ENCODE measurements at regions not wholly inside any gene's neighbourhood (a gene's known extent, or its start where the extent isn't known, plus 50 kb on each side); places are given as distances from the start of the nearest gene placed in this dataset.
A peak's percentile ranks its signal among the peaks of the same experiment; 100 is the strongest.

- no peak for DNase-seq (ENCODE audit: low spot score in 2 of 2, unreplicated experiment in 2 of 2)
- H3K27me3 Mint-ChIP-seq (ENCODE audit: low read depth): no peaks in the 10 kb centered on the region
- H3K9me3 Mint-ChIP-seq: no peaks in the 10 kb centered on the region
- H3K4me1 Mint-ChIP-seq: peaks cover 17% of the 10 kb centered on the region
- TF ChIP-seq CTCF (IDR thresholded peaks at IDR 0.05; ENCODE audit: unreplicated experiment): no peak
- H3K36me3 Mint-ChIP-seq: no peaks in the 10 kb centered on the region
- no peak overlapping the region for H3K4me3 Mint-ChIP-seq
- H3K27ac Mint-ChIP-seq: no peak overlapping the region
These were observed 53.1 kb upstream of the BCO1 start for GRCh38 chr16:81185416-81185815.

GRCh38 chr16:81181013-81181720, 57.3 kb upstream of the BCO1 start:
- H3K4me1 Mint-ChIP-seq: peaks cover 13% of the 10 kb centered on the region
- no peaks in the 10 kb centered on the region for H3K27me3 Mint-ChIP-seq (ENCODE audit: low read depth)
- peak overlapping the region; percentile 95 for H3K27ac Mint-ChIP-seq
- DNase-seq (ENCODE audit: low spot score in 2 of 2, unreplicated experiment in 2 of 2): peak; percentile 56 to 81
- H3K36me3 Mint-ChIP-seq: no peaks in the 10 kb centered on the region
- peak overlapping the region; percentile 43 for H3K4me3 Mint-ChIP-seq
- H3K9me3 Mint-ChIP-seq: no peaks in the 10 kb centered on the region
- no peak for TF ChIP-seq CTCF (IDR thresholded peaks at IDR 0.05; ENCODE audit: unreplicated experiment)

- Mint-ChIP-seq H3K4me3 (no peak overlapping the region), H3K4me1 (peaks cover 13% of the 10 kb centered on the region), H3K27me3 (ENCODE audit: low read depth) (no peaks in the 10 kb centered on the region), H3K27ac (peak overlapping the region; percentile 95), H3K9me3 (no peaks in the 10 kb centered on the region), H3K36me3 (no peaks in the 10 kb centered on the region)
- TF ChIP-seq CTCF (IDR thresholded peaks at IDR 0.05; ENCODE audit: unreplicated experiment): no peak
- no peak for DNase-seq (ENCODE audit: low spot score in 2 of 2, unreplicated experiment in 2 of 2)
These were observed 57.9 kb upstream of the BCO1 start for GRCh38 chr16:81180578-81180977.

GRCh38 chr16:81179219-81179618, 59.3 kb upstream of the BCO1 start:
- Mint-ChIP-seq H3K27me3 (ENCODE audit: low read depth) (no peaks in the 10 kb centered on the region), H3K36me3 (no peaks in the 10 kb centered on the region), H3K4me1 (peaks cover 13% of the 10 kb centered on the region), H3K4me3 (no peak overlapping the region), H3K27ac (no peak overlapping the region), H3K9me3 (no peaks in the 10 kb centered on the region)
- DNase-seq (ENCODE audit: low spot score in 2 of 2, unreplicated experiment in 2 of 2): no peak
- no peak for TF ChIP-seq CTCF (IDR thresholded peaks at IDR 0.05; ENCODE audit: unreplicated experiment)

GRCh38 chr16:81175325-81175891, 63.1 kb upstream of the BCO1 start:
- H3K27me3 Mint-ChIP-seq (ENCODE audit: low read depth): no peaks in the 10 kb centered on the region
- TF ChIP-seq CTCF (IDR thresholded peaks at IDR 0.05; ENCODE audit: unreplicated experiment): no peak
- no peak overlapping the region for H3K27ac Mint-ChIP-seq
- H3K9me3 Mint-ChIP-seq: no peaks in the 10 kb centered on the region
- DNase-seq (ENCODE audit: low spot score in 2 of 2, unreplicated experiment in 2 of 2): no peak
- no peaks in the 10 kb centered on the region for H3K36me3 Mint-ChIP-seq
- peaks cover under 1% of the 10 kb centered on the region for H3K4me1 Mint-ChIP-seq
- H3K4me3 Mint-ChIP-seq: no peak overlapping the region

Measured in mesothelial cell of epicardium (in vitro differentiated cells).